A673 (cell line): ENCODE measurements at regions not wholly inside any gene's neighbourhood (a gene's known extent, or its start where the extent isn't known, plus 50 kb on each side); places are given as distances from the start of the nearest gene placed in this dataset.

Source experiments
- CTCF ChIP-seq: fragments of 300-800, 200-600 bp; sonication (generic); conservative IDR thresholded peaks from 2 replicates; pipeline ENCODE4 v1.5.1; 2017; ENCODE audit warnings: low read depth, mild to moderate bottlenecking, antibody characterized with exemption, low read length, moderate library complexity, mixed read lengths
- EZH2 ChIP-seq: fragments of 200-600 bp; sonication (generic); IDR thresholded peaks from 2 replicates; pipeline ENCODE4 v1.6.1; 2017; ENCODE audit warnings: borderline replicate concordance, low read depth, mild to moderate bottlenecking, mixed read lengths, antibody characterized with exemption, low read length; ENCODE audit not compliant: poor library complexity, severe bottlenecking

GRCh38 chr13:63983366-63983765, 2567.7 kb upstream of the PCDH20 start:
- TF ChIP-seq CTCF, result no peak
- TF ChIP-seq EZH2, result no peak
